HepG2 (cell line): ENCODE measurements at regions not wholly inside any gene's neighbourhood (a gene's known extent, or its start where the extent isn't known, plus 50 kb on each side); places are given as distances from the start of the nearest gene placed in this dataset.

Source experiments
- BRCA1 ChIP-seq: sonication (generic); formaldehyde crosslinking; IDR thresholded peaks from 2 replicates; pipeline ENCODE4 v1.4.0; 2020; ENCODE audit warnings: missing genetic modification reagents
- EED ChIP-seq: sonication (generic); formaldehyde crosslinking; IDR thresholded peaks from 2 replicates; pipeline ENCODE4 v1.5.0; 2020; ENCODE audit warnings: mild to moderate bottlenecking, missing genetic modification reagents
- GTF3A ChIP-seq: sonication (generic); formaldehyde crosslinking; conservative IDR thresholded peaks from 2 replicates; pipeline ENCODE4 v1.4.0; 2020; ENCODE audit warnings: mild to moderate bottlenecking, missing genetic modification reagents
- MED1 ChIP-seq: sonication (generic); formaldehyde crosslinking; IDR thresholded peaks from 2 replicates; pipeline ENCODE4 v1.4.0; 2020; ENCODE audit warnings: missing genetic modification reagents
- RFX5 ChIP-seq: IDR thresholded peaks from 2 replicates; pipeline ENCODE4 v1.6.1; 2011; ENCODE audit warnings: low read depth, low read length, improper control_type of control experiment
- RFXANK ChIP-seq: IDR thresholded peaks from 2 replicates; pipeline ENCODE4 v1.6.1; 2016
- THAP11 ChIP-seq: IDR thresholded peaks from 2 replicates; pipeline ENCODE4 v1.6.1; 2016; ENCODE audit warnings: missing biosample characterization, missing genetic modification reagents
- ZNF138 ChIP-seq: sonication (generic); formaldehyde crosslinking; IDR thresholded peaks from 2 replicates; pipeline ENCODE4 v1.5.0; 2020; ENCODE audit warnings: mild to moderate bottlenecking, low read depth, missing genetic modification reagents
- ZNF282 ChIP-seq: fragments of 450-650 bp; IDR thresholded peaks from 2 replicates; pipeline ENCODE4 v1.6.1; 2018; ENCODE audit not compliant: partially characterized antibody
- TF ChIP-seq, protein P1 (sequence below): sonication (generic); formaldehyde crosslinking; IDR thresholded peaks from 2 replicates; pipeline ENCODE4 v1.5.0; 2020; ENCODE audit warnings: mild to moderate bottlenecking, missing genetic modification reagents, moderate library complexity
- TF ChIP-seq, protein P2 (sequence below): sonication (generic); formaldehyde crosslinking; IDR thresholded peaks from 2 replicates; pipeline ENCODE4 v1.8.1; 2023; ENCODE audit warnings: mild to moderate bottlenecking, inconsistent platforms, moderate library complexity, missing genetic modification reagents, borderline replicate concordance

DNA sequence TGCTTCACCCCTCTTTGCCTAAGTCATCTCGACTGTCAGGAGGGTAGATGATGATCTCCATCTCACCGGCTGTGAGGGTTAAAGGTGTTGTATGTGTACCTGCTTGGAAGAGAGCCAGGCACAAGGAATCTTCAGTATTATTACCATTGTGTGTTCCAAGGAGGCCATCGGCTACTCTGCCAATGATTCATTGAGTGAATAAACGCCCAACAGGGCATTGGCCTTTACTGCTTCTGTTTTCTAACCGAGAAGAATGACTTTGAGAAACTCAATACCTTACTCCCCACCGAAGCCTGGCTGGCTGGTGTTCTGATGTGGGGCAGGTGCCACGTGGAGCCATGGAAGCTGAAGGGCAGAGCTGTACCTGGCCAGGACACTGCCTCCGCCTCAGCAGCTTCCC is 228.8 kb downstream of the SNX18 start:
- TF ChIP-seq THAP11 (CRISPR knock-in tag) (no peak), RFXANK (CRISPR knock-in tag) (no peak), ZNF282 (no peak), RFX5 (no peak), EED (CRISPR knock-in tag) (no peak), BRCA1 (CRISPR knock-in tag) (no peak), GTF3A (no peak), ZNF138 (CRISPR knock-in tag) (no peak), MED1 (CRISPR knock-in tag) (no peak)
- TF ChIP-seq, protein P1, sequence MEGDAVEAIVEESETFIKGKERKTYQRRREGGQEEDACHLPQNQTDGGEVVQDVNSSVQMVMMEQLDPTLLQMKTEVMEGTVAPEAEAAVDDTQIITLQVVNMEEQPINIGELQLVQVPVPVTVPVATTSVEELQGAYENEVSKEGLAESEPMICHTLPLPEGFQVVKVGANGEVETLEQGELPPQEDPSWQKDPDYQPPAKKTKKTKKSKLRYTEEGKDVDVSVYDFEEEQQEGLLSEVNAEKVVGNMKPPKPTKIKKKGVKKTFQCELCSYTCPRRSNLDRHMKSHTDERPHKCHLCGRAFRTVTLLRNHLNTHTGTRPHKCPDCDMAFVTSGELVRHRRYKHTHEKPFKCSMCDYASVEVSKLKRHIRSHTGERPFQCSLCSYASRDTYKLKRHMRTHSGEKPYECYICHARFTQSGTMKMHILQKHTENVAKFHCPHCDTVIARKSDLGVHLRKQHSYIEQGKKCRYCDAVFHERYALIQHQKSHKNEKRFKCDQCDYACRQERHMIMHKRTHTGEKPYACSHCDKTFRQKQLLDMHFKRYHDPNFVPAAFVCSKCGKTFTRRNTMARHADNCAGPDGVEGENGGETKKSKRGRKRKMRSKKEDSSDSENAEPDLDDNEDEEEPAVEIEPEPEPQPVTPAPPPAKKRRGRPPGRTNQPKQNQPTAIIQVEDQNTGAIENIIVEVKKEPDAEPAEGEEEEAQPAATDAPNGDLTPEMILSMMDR (CRISPR knock-in tag), result no peak
- TF ChIP-seq, protein P2, sequence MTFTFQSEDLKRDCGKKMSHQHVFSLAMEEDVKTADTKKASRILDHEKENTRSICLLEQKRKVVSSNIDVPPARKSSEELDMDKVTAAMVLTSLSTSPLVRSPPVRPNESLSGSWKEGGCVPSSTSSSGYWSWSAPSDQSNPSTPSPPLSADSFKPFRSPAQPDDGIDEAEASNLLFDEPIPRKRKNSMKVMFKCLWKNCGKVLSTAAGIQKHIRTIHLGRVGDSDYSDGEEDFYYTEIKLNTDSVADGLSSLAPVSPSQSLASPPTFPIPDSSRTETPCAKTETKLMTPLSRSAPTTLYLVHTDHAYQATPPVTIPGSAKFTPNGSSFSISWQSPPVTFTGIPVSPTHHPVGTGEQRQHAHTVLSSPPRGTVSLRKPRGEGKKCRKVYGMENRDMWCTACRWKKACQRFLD (CRISPR knock-in tag), result no peak
